Gastrocnemius medialis (tissue), 4 donors: ENCODE measurements at regions not wholly inside any gene's neighbourhood (a gene's known extent, or its start where the extent isn't known, plus 50 kb on each side); places are given as distances from the start of the nearest gene placed in this dataset.

Experiments
- CTCF ChIP-seq, 5 experiments: fragments of 450-650 bp in 3 of 5; fragments of 200-600 bp in 2 of 5; sonication (generic) in 2 of 5; IDR thresholded peaks in 4 of 5; conservative IDR thresholded peaks in 1 of 5; 1 replicate in 4 of 5; 2 replicates in 1 of 5; pipeline ENCODE4 v1.5.1; 2016 to 2019; ENCODE audit warnings: antibody characterized with exemption in 5 of 5, mild to moderate bottlenecking in 3 of 5, moderate library complexity in 3 of 5
- POLR2A ChIP-seq, 2 donors: fragments of 450-650 bp; IDR thresholded peaks; one replicate each; pipeline ENCODE4 v1.6.1; 2017; ENCODE audit warnings: antibody characterized with exemption in 2 of 2, mild to moderate bottlenecking in 2 of 2, moderate library complexity in 2 of 2

GRCh38 chr14:98926801-98927200 lies 345.2 kb downstream of the BCL11B start:
- TF ChIP-seq CTCF (IDR thresholded peaks at IDR 0.05 in 4 of 5, conservative IDR thresholded peaks at IDR 0.05 in 1 of 5) (no peak), POLR2A (IDR thresholded peaks at IDR 0.05) (no peak)
